ENCODE measurements at regions not wholly inside any gene's neighbourhood (a gene's known extent, or its start where the extent isn't known, plus 50 kb on each side); places are given as distances from the start of the nearest gene placed in this dataset.
A peak's percentile ranks its signal among the peaks of the same experiment; 100 is the strongest.

- no peaks in the 10 kb centered on the region for H3K27me3 Mint-ChIP-seq (ENCODE audit: insufficient read depth)
- no peak for DNase-seq
- Histone ChIP-seq H3K27me3 (ENCODE audit: control insufficient read depth, insufficient read depth, low read length, poor library complexity, severe bottlenecking) (no peaks in the 10 kb centered on the region), H3K36me3 (ENCODE audit: control insufficient read depth, insufficient read depth, low read length) (no peaks in the 10 kb centered on the region), H3K27ac (ENCODE audit: low read depth, low read length) (no peak overlapping the region), H3K9ac (ENCODE audit: extremely low read depth, low read length, poor library complexity, severe bottlenecking) (no peak overlapping the region), H3K9me3 (ENCODE audit: control insufficient read depth, low read length) (no peaks in the 10 kb centered on the region), H3K4me3 (ENCODE audit: low read length) (no peak overlapping the region), H3K4me1 (ENCODE audit: control insufficient read depth, insufficient read depth, low read length) (no peaks in the 10 kb centered on the region)
- no peaks in the 10 kb centered on the region for H3K9me3 Mint-ChIP-seq
- no peaks in the 10 kb centered on the region for H3K4me1 Mint-ChIP-seq
- WGBS, 2 experiments (ENCODE audit: insufficient coverage in 1 of 2, insufficient read length in 1 of 2) = 85 to 94% methylated on average over 2 to 7 of the region's 7 CpGs
- H3K27ac Mint-ChIP-seq = peak overlapping the region; percentile 48
- H3K4me3 Mint-ChIP-seq = no peak overlapping the region
- no peaks in the 10 kb centered on the region for H3K36me3 Mint-ChIP-seq (ENCODE audit: low read depth)
- TF ChIP-seq, protein P1, sequence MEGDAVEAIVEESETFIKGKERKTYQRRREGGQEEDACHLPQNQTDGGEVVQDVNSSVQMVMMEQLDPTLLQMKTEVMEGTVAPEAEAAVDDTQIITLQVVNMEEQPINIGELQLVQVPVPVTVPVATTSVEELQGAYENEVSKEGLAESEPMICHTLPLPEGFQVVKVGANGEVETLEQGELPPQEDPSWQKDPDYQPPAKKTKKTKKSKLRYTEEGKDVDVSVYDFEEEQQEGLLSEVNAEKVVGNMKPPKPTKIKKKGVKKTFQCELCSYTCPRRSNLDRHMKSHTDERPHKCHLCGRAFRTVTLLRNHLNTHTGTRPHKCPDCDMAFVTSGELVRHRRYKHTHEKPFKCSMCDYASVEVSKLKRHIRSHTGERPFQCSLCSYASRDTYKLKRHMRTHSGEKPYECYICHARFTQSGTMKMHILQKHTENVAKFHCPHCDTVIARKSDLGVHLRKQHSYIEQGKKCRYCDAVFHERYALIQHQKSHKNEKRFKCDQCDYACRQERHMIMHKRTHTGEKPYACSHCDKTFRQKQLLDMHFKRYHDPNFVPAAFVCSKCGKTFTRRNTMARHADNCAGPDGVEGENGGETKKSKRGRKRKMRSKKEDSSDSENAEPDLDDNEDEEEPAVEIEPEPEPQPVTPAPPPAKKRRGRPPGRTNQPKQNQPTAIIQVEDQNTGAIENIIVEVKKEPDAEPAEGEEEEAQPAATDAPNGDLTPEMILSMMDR (conservative IDR thresholded peaks at IDR 0.05) = peak; percentile 41
These were observed 764.5 kb upstream of the ADAMTS16 start for GRCh38 chr5:4375640-4376039.

GRCh38 chr5:4383102-4383501, 757.0 kb upstream of the ADAMTS16 start:
- Mint-ChIP-seq H3K27ac (no peak overlapping the region), H3K9me3 (no peaks in the 10 kb centered on the region), H3K4me3 (no peak overlapping the region), H3K4me1 (no peaks in the 10 kb centered on the region), H3K36me3 (ENCODE audit: low read depth) (no peaks in the 10 kb centered on the region), H3K27me3 (ENCODE audit: insufficient read depth) (no peaks in the 10 kb centered on the region)
- Histone ChIP-seq H3K27me3 (ENCODE audit: control insufficient read depth, insufficient read depth, low read length, poor library complexity, severe bottlenecking) (no peaks in the 10 kb centered on the region), H3K4me1 (ENCODE audit: control insufficient read depth, insufficient read depth, low read length) (no peaks in the 10 kb centered on the region), H3K4me3 (ENCODE audit: low read length) (no peak overlapping the region), H3K9me3 (ENCODE audit: control insufficient read depth, low read length) (no peaks in the 10 kb centered on the region), H3K36me3 (ENCODE audit: control insufficient read depth, insufficient read depth, low read length) (no peaks in the 10 kb centered on the region), H3K9ac (ENCODE audit: extremely low read depth, low read length, poor library complexity, severe bottlenecking) (no peak overlapping the region), H3K27ac (ENCODE audit: low read depth, low read length) (no peak overlapping the region)
- no peak for DNase-seq
- TF ChIP-seq, protein P1 (conservative IDR thresholded peaks at IDR 0.05) = no peak
- 98 to 100% methylated on average over 1 to 3 of the region's 4 CpGs for WGBS, 2 experiments (ENCODE audit: insufficient coverage in 1 of 2, insufficient read length in 1 of 2)

- Histone ChIP-seq H3K9me3 (ENCODE audit: control insufficient read depth, low read length) (no peaks in the 10 kb centered on the region), H3K36me3 (ENCODE audit: control insufficient read depth, insufficient read depth, low read length) (no peaks in the 10 kb centered on the region), H3K27ac (ENCODE audit: low read depth, low read length) (no peak overlapping the region), H3K4me3 (ENCODE audit: low read length) (no peak overlapping the region), H3K27me3 (ENCODE audit: control insufficient read depth, insufficient read depth, low read length, poor library complexity, severe bottlenecking) (no peaks in the 10 kb centered on the region), H3K4me1 (ENCODE audit: control insufficient read depth, insufficient read depth, low read length) (no peaks in the 10 kb centered on the region), H3K9ac (ENCODE audit: extremely low read depth, low read length, poor library complexity, severe bottlenecking) (no peak overlapping the region)
- Mint-ChIP-seq H3K9me3 (no peaks in the 10 kb centered on the region), H3K27ac (no peak overlapping the region), H3K27me3 (ENCODE audit: insufficient read depth) (no peaks in the 10 kb centered on the region), H3K4me3 (no peak overlapping the region), H3K36me3 (ENCODE audit: low read depth) (no peaks in the 10 kb centered on the region), H3K4me1 (no peaks in the 10 kb centered on the region)
- TF ChIP-seq, protein P1 (conservative IDR thresholded peaks at IDR 0.05) = no peak
- WGBS, 2 experiments (ENCODE audit: insufficient coverage in 1 of 2, insufficient read length in 1 of 2) = 92 to 97% methylated on average over 5 to 7 of the region's 7 CpGs
- DNase-seq = no peak
These were observed 756.5 kb upstream of the ADAMTS16 start for GRCh38 chr5:4383518-4384198.

Measured in endodermal cell (in vitro differentiated cells).